GM19372 (cell line): ENCODE measurements at regions not wholly inside any gene's neighbourhood (a gene's known extent, or its start where the extent isn't known, plus 50 kb on each side); places are given as distances from the start of the nearest gene placed in this dataset.
"Not testable (repeated sequence)": the region's sequence is repeated elsewhere in the genome, so short reads cannot be mapped to it uniquely, and the experiment has no call there.

Source experiments
- ATAC-seq: cut with Tn5 transposase; IDR thresholded peaks from one replicate; pipeline ENCODE4 v1.9.1; 2021; ENCODE audit warnings: mild to moderate bottlenecking, low read depth, moderate library complexity; ENCODE audit not compliant: unreplicated experiment

GRCh38 chrX:5708251-5708650 is 520.4 kb downstream of the NLGN4X start:
- no peak for ATAC-seq

DNA sequence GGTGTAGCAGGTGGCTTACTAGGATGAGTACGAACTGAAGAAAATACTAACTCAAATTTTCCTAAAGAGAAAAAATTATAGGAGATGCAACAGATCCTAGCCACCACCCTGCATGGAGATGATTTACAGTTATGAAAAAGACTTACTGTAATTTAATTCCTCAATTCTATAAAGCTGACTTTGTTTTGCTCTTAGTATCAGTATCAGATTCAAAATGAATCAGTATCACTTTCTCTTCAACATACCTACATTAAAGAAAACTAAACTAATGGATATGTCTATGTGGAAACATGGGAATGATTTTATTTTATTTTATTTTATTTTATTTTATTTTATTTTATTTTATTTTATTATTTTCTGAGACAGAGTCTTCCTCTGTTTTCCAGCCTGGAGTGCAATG is 525.8 kb downstream of the NLGN4X start:
- no peak for ATAC-seq

- no peak for ATAC-seq
Measured at GRCh38 chrX:5695971-5696370, 532.7 kb downstream of the NLGN4X start.

DNA sequence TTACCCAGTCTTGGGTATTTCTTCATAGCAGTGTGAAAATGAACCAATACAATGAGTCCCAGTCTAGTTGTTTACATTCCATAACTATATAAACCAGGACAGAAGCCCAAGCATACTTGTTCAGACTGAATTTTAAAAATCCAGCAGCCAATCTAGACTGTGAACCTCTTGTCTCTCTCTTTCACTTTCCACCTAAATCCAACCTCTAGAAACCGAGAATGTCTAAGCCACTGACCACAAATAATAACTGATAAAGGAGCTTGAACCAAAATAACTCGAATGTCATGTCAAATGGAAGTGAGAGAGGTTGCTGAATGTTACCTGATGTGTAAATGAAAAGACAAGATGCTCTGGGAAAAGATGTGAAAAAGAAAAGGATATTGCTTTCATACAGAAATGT is 544.7 kb downstream of the NLGN4X start:
- ATAC-seq, result no peak

DNA sequence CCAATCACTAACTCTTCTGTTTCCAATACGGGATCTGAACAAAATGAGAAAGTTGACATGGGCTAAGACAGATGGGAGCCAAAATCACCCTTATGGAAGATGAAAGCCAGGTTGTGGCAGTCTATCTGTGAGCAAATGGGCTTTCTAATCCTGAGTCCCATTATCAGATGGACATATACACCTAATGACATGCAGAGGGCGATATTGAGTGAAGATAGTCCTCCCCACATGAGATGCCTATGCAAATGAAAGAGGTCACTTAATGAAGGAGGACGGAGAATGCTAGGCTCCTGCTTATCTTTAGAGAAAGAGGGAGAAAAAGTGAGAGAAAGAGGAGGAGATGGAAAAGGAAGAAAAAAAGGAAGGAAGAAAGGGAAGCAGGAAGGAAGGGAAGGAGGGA is 547.5 kb downstream of the NLGN4X start:
- ATAC-seq, result no peak

GRCh38 chrX:5674036-5674435 is 554.6 kb downstream of the NLGN4X start:
- ATAC-seq, result no peak

GRCh38 chrX:5672099-5672498 is 556.6 kb downstream of the NLGN4X start:
- ATAC-seq, result no peak

DNA sequence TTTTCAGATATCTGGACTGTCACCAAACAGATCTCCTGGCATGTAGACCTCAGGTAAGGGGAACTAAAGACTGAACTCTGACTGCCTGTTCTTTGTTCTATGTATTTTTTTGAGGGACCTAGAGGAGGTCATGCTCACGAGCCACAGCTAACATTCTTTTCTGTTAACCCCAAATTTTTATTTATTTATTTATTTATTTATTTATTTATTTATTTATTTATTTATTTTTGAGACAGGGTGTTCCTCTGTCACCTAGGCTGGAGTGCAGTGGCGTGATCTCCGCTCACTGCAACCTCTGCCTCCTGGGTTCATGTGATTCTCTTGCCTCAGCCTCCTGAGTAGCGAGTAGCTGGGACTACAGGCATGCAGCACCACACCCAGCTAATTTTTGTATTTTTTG is 562.0 kb downstream of the NLGN4X start:
- not testable (repeated sequence) for ATAC-seq

DNA sequence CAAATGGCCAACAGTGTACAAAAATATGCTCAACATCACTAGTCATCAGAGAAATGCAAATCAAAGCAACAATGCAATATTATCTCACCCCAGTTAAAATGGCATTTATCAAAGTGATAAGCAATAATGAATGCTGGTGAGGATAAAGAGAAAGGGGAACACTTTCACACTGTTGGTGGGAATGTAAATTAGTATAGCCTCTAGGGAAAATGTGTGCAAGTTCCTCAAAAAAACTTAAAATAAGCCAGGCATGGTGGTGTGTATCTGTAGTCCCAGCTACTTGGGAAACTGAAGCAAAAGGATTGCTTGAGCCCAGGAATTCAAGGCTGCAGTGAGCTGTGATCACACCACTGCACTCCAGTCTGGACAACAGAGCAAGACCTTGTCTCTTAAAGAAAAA is 572.1 kb downstream of the NLGN4X start:
- no peak for ATAC-seq

DNA sequence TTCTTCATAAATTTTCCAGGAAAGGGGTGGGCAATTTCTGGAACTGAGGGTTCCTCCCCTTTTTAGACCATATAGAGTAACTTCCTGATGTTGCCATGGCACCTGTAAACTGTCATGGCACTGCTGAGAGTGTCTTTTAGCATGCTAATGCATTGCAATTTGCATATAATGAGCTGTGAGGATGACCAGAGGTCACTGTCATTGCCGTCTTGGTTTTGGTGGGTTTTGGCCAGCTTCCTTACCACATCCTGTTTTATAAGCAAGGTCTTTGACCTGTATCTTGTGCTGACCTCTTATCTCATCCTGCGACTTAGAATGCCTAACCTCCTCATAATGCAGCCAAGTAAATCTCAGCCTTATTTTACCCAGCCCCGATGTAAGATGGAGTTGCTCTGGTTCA is 577.8 kb downstream of the NLGN4X start:
- no peak for ATAC-seq

GRCh38 chrX:5648941-5649568 is 579.6 kb downstream of the NLGN4X start:
- no peak for ATAC-seq

DNA sequence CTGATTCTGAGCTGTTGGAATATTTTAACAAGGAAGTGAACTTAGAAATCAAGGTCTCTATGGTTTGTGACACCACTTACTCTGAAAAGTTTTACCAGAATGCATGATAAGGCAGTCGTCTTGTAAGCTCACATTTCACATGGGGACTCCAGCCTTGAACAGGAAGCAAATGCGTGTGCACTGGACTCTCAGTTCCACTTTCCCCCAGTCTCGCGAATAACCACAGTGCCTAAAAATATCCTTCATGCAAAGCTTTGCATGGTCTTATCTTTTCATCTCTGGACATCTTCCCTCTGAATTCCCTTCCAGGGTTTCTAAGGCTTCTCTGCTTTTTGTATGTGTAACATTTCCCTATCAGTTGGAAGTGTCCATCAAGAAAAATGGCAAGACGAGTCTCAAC is 581.8 kb downstream of the NLGN4X start:
- peak; percentile 97 for ATAC-seq

DNA sequence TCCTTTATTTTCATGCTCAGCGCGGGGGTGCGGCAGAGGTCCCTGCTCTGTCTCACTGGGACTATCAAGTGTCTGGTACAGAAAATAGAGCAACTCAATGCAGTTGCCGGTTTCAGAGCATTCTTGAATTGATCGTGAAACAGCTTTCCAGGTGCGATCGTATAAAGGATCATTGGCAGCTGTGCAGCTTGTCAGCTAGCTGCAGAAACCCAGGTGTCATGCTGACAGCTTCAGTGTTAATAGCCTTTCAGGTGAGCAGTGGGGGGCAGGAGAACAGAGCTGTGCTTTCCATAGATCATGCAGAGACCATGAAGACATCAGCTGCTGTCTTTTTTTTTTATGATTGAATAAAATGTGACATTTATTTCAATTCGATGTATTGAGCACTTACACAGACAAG is 583.9 kb downstream of the NLGN4X start:
- ATAC-seq, result no peak

GRCh38 chrX:5640071-5640470 is 588.6 kb downstream of the NLGN4X start:
- no peak for ATAC-seq

DNA sequence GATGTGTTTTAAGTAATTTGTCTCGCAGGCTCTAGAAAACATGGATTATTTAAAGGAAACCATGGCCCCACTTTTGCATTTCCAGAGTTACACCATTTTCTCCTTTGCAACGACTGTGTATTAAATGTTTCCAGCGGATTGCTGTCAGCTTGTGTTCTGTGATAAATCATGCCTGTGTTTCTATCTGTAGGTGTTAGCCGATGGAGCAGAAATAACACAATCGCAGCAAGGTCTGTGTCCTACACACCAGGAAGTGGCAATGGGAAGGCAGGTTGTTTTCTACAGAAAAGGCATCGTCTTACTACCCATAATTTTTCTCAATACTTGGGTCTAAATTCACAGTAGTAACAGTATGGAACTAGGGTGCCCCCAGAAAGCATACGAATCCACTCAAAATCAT is 590.1 kb downstream of the NLGN4X start:
- no peak for ATAC-seq

DNA sequence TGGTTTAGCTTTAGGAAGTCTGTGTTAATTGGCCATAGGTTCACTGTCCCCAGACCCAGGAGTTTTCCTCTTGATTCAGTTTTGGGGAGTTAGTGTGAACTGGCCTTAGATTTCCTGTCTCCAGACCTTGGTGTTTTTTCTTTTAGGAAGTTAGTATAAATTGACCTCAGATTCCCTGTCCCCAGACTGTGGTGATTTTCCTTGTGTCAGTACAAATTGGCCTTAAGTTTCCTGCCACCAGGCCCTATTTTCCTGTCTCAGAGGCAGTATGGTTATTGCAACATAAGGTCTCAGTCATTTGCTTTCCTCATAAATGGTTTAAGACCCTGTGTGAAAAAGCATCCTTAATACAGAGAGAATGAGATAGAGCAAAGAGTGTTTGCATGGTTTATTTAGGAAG is 595.8 kb downstream of the NLGN4X start:
- no peak for ATAC-seq

- ATAC-seq, result no peak
Measured at GRCh38 chrX:5632061-5632614, 596.5 kb downstream of the NLGN4X start.

DNA sequence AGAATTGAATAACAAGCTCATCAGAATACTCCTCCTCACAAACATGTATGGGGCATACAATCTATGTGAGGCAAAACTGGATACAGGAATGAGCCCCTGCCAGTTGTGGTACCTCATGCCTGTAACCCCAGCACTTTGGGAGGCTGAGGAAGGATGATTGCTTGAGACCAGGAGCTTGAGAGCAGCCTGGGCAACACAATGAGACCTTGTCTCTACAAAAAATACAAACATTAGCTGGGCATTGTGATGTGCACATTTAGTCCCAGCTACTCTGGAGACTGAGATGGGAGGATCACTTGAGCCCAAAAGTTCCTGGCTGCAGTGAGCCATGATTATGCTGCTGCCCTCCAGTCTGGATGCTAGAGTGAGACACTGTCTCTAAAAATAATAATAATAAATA is 611.0 kb downstream of the NLGN4X start:
- no peak for ATAC-seq

DNA sequence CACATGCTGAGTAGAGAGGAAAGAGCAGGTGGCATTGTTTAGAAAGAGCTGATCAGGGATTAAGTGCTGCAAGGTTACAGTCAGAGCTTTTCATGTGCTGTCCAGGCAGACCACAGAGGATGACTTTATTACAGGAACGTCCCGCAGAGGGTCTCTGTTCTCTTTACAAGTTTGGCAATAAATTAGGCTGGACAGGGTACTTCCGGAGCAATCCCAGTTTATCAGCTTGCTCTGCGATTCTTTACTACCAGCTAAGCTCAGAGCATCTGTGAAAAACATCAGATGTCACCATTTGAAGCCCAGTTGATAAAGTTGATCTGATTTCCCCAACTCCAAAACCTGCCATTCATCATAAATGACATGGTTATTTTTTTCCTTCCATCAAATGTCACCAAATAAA is 633.1 kb downstream of the NLGN4X start:
- no peak for ATAC-seq

GRCh38 chrX:5586726-5587125 is 641.9 kb downstream of the NLGN4X start:
- no peak for ATAC-seq

GRCh38 chrX:5575407-5575806 is 653.3 kb downstream of the NLGN4X start:
- no peak for ATAC-seq

GRCh38 chrX:5568934-5569333 is 659.7 kb downstream of the NLGN4X start:
- no peak for ATAC-seq

DNA sequence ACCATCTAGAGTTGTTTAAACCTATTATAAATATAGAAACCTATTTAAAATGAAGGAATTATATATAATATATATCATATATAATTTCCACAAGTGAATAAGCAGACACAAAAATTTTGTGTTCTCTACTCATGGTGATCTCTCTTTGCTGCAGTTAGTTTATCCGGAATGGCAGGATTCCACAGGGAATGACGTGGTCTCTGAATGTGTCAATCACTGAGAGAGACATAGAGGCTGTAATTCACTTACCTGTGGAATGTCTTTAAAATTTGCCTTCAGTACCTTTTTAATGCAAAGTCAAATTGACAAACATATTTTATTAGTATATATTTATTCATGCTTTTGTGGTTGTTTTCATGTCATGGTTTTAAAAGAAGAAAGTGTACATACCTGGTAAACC is 669.3 kb downstream of the NLGN4X start:
- no peak for ATAC-seq
